ENCODE measurements at regions not wholly inside any gene's neighbourhood (a gene's known extent, or its start where the extent isn't known, plus 50 kb on each side); places are given as distances from the start of the nearest gene placed in this dataset.
"Not testable (repeated sequence)": the region's sequence is repeated elsewhere in the genome, so short reads cannot be mapped to it uniquely, and the experiment has no call there.

GRCh38 chr3:16012086-16012485 is 162.4 kb upstream of the GALNT15 start (continued):
- TF ChIP-seq, protein P1, sequence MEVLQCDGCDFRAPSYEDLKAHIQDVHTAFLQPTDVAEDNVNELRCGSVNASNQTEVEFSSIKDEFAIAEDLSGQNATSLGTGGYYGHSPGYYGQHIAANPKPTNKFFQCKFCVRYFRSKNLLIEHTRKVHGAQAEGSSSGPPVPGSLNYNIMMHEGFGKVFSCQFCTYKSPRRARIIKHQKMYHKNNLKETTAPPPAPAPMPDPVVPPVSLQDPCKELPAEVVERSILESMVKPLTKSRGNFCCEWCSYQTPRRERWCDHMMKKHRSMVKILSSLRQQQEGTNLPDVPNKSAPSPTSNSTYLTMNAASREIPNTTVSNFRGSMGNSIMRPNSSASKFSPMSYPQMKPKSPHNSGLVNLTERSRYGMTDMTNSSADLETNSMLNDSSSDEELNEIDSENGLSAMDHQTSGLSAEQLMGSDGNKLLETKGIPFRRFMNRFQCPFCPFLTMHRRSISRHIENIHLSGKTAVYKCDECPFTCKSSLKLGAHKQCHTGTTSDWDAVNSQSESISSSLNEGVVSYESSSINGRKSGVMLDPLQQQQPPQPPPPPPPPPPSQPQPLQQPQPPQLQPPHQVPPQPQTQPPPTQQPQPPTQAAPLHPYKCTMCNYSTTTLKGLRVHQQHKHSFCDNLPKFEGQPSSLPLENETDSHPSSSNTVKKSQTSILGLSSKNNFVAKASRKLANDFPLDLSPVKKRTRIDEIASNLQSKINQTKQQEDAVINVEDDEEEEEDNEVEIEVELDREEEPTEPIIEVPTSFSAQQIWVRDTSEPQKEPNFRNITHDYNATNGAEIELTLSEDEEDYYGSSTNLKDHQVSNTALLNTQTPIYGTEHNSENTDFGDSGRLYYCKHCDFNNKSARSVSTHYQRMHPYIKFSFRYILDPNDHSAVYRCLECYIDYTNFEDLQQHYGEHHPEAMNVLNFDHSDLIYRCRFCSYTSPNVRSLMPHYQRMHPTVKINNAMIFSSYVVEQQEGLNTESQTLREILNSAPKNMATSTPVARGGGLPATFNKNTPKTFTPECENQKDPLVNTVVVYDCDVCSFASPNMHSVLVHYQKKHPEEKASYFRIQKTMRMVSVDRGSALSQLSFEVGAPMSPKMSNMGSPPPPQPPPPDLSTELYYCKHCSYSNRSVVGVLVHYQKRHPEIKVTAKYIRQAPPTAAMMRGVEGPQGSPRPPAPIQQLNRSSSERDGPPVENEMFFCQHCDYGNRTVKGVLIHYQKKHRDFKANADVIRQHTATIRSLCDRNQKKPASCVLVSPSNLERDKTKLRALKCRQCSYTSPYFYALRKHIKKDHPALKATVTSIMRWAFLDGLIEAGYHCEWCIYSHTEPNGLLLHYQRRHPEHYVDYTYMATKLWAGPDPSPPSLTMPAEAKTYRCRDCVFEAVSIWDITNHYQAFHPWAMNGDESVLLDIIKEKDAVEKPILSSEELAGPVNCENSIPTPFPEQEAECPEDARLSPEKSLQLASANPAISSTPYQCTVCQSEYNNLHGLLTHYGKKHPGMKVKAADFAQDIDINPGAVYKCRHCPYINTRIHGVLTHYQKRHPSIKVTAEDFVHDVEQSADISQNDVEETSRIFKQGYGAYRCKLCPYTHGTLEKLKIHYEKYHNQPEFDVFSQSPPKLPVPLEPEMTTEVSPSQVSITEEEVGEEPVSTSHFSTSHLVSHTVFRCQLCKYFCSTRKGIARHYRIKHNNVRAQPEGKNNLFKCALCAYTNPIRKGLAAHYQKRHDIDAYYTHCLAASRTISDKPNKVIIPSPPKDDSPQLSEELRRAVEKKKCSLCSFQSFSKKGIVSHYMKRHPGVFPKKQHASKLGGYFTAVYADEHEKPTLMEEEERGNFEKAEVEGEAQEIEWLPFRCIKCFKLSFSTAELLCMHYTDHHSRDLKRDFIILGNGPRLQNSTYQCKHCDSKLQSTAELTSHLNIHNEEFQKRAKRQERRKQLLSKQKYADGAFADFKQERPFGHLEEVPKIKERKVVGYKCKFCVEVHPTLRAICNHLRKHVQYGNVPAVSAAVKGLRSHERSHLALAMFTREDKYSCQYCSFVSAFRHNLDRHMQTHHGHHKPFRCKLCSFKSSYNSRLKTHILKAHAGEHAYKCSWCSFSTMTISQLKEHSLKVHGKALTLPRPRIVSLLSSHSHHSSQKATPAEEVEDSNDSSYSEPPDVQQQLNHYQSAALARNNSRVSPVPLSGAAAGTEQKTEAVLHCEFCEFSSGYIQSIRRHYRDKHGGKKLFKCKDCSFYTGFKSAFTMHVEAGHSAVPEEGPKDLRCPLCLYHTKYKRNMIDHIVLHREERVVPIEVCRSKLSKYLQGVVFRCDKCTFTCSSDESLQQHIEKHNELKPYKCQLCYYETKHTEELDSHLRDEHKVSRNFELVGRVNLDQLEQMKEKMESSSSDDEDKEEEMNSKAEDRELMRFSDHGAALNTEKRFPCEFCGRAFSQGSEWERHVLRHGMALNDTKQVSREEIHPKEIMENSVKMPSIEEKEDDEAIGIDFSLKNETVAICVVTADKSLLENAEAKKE (CRISPR knock-in tag; IDR thresholded peaks at IDR 0.05) = no peak
- TF ChIP-seq POLR2AphosphoS5 (IDR thresholded peaks at IDR 0.05; ENCODE audit: low read depth) = no peak

GRCh38 chr3:16013568-16013967 is 160.9 kb upstream of the GALNT15 start:
- DNase-seq (ENCODE audit: low spot score) (no peak), ATAC-seq (no peak)
- H3K27me3 ChIP-seq (ENCODE audit: insufficient read depth) = no peaks in the 10 kb centered on the region
- H3F3A ChIP-seq (replicated peaks; ENCODE audit: low read depth) = no peaks in the 10 kb centered on the region
- no peaks in the 10 kb centered on the region; the same call in 1 of the 2 replicates for H3K36me3 ChIP-seq (ENCODE audit: insufficient read depth)
- peaks cover 2% of the 10 kb centered on the region for H3K27me3 Mint-ChIP-seq (ENCODE audit: insufficient read depth, low read depth, poor library complexity)
- H3K4me1 Mint-ChIP-seq = no peaks in the 10 kb centered on the region
- H3K9me2 ChIP-seq (ENCODE audit: insufficient read depth) = no peaks in the 10 kb centered on the region
- H3K4me3 Mint-ChIP-seq = no peak overlapping the region
- H3K79me2 ChIP-seq (replicated peaks; ENCODE audit: insufficient read depth) = no peaks in the 10 kb centered on the region
- peaks cover 1% of the 10 kb centered on the region; the same call in 2 of the 3 replicates for H3K9me3 Mint-ChIP-seq
- H2AFZ ChIP-seq = no peak overlapping the region
- no peaks in the 10 kb centered on the region for H4K20me1 ChIP-seq (replicated peaks; ENCODE audit: insufficient read depth)
- no peak for TF ChIP-seq NANOG (IDR thresholded peaks at IDR 0.05; ENCODE audit: borderline replicate concordance)
- no peak for TF ChIP-seq CTCF (conservative IDR thresholded peaks at IDR 0.05; ENCODE audit: low read depth in 2 of 2)
- no peak for TF ChIP-seq JUNB (IDR thresholded peaks at IDR 0.05; ENCODE audit: unreplicated experiment)
- TF ChIP-seq, protein P2, sequence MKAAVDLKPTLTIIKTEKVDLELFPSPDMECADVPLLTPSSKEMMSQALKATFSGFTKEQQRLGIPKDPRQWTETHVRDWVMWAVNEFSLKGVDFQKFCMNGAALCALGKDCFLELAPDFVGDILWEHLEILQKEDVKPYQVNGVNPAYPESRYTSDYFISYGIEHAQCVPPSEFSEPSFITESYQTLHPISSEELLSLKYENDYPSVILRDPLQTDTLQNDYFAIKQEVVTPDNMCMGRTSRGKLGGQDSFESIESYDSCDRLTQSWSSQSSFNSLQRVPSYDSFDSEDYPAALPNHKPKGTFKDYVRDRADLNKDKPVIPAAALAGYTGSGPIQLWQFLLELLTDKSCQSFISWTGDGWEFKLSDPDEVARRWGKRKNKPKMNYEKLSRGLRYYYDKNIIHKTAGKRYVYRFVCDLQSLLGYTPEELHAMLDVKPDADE (IDR thresholded peaks at IDR 0.05) = no peak
- no peak for TF ChIP-seq ZNF114 (CRISPR knock-in tag; IDR thresholded peaks at IDR 0.05)
- no peak for TF ChIP-seq POLR2AphosphoS5 (IDR thresholded peaks at IDR 0.05; ENCODE audit: low read depth)
- 0 out of 2 replicates have a peak, but pooled peaks cover 5% of the 10 kb centered on the region for H3K4me1 ChIP-seq (ENCODE audit: insufficient read depth)
- H3K4me2 ChIP-seq = no peak overlapping the region
- no peak overlapping the region for H3K4me3 ChIP-seq
- H3K27ac ChIP-seq (ENCODE audit: low read depth) = no peak overlapping the region
- no peak overlapping the region for H3K27ac Mint-ChIP-seq
- H3K36me3 Mint-ChIP-seq (ENCODE audit: low read depth) = no peaks in the 10 kb centered on the region

DNA sequence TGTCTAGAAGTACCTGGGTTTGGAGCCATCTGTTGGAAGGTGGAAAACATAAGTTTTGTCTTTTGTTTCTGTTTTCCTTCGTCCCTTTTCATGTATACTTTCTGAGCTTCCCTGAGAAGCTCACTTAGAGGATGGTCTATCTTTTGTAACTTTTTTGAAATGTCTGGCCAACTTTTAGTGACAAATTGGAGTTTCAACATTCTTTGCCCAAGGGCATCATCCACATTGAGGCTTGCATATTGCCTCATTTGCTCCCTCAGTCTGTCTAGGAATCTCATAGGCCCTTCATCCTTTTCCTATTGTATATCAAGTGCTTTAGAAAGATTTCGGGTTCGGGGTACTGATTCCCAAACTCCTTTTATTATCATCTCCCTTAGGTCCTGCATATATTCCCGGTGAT is 152.7 kb upstream of the GALNT15 start:
- H3K79me2 ChIP-seq (replicated peaks; ENCODE audit: insufficient read depth); DNase-seq (ENCODE audit: low spot score); H3K4me2 ChIP-seq; H3K9me2 ChIP-seq (ENCODE audit: insufficient read depth); H3K36me3 Mint-ChIP-seq (ENCODE audit: low read depth); H2AFZ ChIP-seq; H3K4me1 Mint-ChIP-seq; H3F3A ChIP-seq (replicated peaks; ENCODE audit: low read depth); H3K4me1 ChIP-seq (ENCODE audit: insufficient read depth); ATAC-seq; H3K36me3 ChIP-seq (ENCODE audit: insufficient read depth); H3K4me3 ChIP-seq; H3K4me3 Mint-ChIP-seq; H4K20me1 ChIP-seq (replicated peaks; ENCODE audit: insufficient read depth); H3K27ac Mint-ChIP-seq; H3K27me3 ChIP-seq (ENCODE audit: insufficient read depth); H3K27ac ChIP-seq (ENCODE audit: low read depth); H3K27me3 Mint-ChIP-seq (ENCODE audit: insufficient read depth, low read depth, poor library complexity): not testable (repeated sequence)
- peaks cover 18% of the 10 kb centered on the region for H3K9me3 Mint-ChIP-seq

- H3K27ac Mint-ChIP-seq; H3F3A ChIP-seq (replicated peaks; ENCODE audit: low read depth); ATAC-seq; DNase-seq (ENCODE audit: low spot score); H3K4me3 ChIP-seq; H3K79me2 ChIP-seq (replicated peaks; ENCODE audit: insufficient read depth); H3K27ac ChIP-seq (ENCODE audit: low read depth); H3K27me3 ChIP-seq (ENCODE audit: insufficient read depth); H3K9me2 ChIP-seq (ENCODE audit: insufficient read depth); H3K36me3 Mint-ChIP-seq (ENCODE audit: low read depth); H3K36me3 ChIP-seq (ENCODE audit: insufficient read depth); H3K4me1 Mint-ChIP-seq; H3K4me2 ChIP-seq; H2AFZ ChIP-seq; H3K27me3 Mint-ChIP-seq (ENCODE audit: insufficient read depth, low read depth, poor library complexity); H4K20me1 ChIP-seq (replicated peaks; ENCODE audit: insufficient read depth); H3K4me3 Mint-ChIP-seq; H3K4me1 ChIP-seq (ENCODE audit: insufficient read depth): not testable (repeated sequence)
- peaks cover 18% of the 10 kb centered on the region for H3K9me3 Mint-ChIP-seq
Measured at GRCh38 chr3:16023881-16024280, 150.6 kb upstream of the GALNT15 start.
